OCI-LY3 (cell line): ENCODE measurements at regions not wholly inside any gene's neighbourhood (a gene's known extent, or its start where the extent isn't known, plus 50 kb on each side); places are given as distances from the start of the nearest gene placed in this dataset.

Experiments used
- H2AFZ ChIP-seq: fragments of 200-600, 300-600 bp; shearing (Covaris generic); 2 replicates; pipeline ENCODE4 v1.6.0; 2014; ENCODE audit warnings: antibody characterized with exemption, low read depth, low read length
- H3K27ac ChIP-seq: fragments of 200-600, 300-600 bp; sonication (generic); 2 replicates; pipeline ENCODE4 v1.5.1; 2014; ENCODE audit warnings: mild to moderate bottlenecking, low read length, moderate library complexity, mixed read lengths
- H3K27me3 ChIP-seq: fragments of 200-600, 300-600 bp; sonication (generic); 2 replicates; pipeline ENCODE4 v1.6.1; 2014; ENCODE audit warnings: low read depth, low read length, mixed read lengths
- H3K36me3 ChIP-seq: fragments of 200-600, 300-600 bp; sonication (generic); replicated peaks from 2 replicates; pipeline ENCODE3; 2014; ENCODE audit warnings: low read depth, low read length, mixed read lengths
- H3K4me1 ChIP-seq: fragments of 300-600, 200-600 bp; sonication (generic); 2 replicates; pipeline ENCODE4 v1.6.1; 2014; ENCODE audit warnings: low read length, mixed read lengths
- H3K4me2 ChIP-seq: fragments of 200-600, 300-600 bp; sonication (generic); 2 replicates; pipeline ENCODE4 v1.6.1; 2014; ENCODE audit warnings: low read length, mixed read lengths
- H3K4me3 ChIP-seq: fragments of 300-600, 200-600 bp; sonication (generic); 2 replicates; pipeline ENCODE4 v1.5.1; 2014; ENCODE audit warnings: antibody characterized with exemption, mild to moderate bottlenecking, low read length, moderate library complexity
- H3K79me2 ChIP-seq: fragments of 300-600, 200-600 bp; shearing (Covaris generic); 2 replicates; pipeline ENCODE4 v1.6.1; 2014; ENCODE audit warnings: mild to moderate bottlenecking, low read length, mixed read lengths
- H3K9ac ChIP-seq: fragments of 300-600, 200-600 bp; shearing (Covaris generic); 2 replicates; pipeline ENCODE4 v1.6.0; 2014; ENCODE audit warnings: mild to moderate bottlenecking, low read length, moderate library complexity
- H3K9me3 ChIP-seq: fragments of 200-600, 300-600 bp; shearing (Covaris generic); 2 replicates; pipeline ENCODE4 v1.6.1; 2014; ENCODE audit warnings: low read length, mixed read lengths; ENCODE audit not compliant: insufficient read depth
- H4K20me1 ChIP-seq: fragments of 200-600, 300-600 bp; sonication (generic); 2 replicates; pipeline ENCODE4 v1.6.1; 2016; ENCODE audit warnings: low read length, mixed read lengths; ENCODE audit not compliant: insufficient read depth
- CTCF ChIP-seq: fragments of 200-600, 300-600 bp; sonication (generic); IDR thresholded peaks from 2 replicates; pipeline ENCODE4 v1.5.1; 2014; ENCODE audit warnings: antibody characterized with exemption, low read length, low read depth
- EZH2phosphoT487 ChIP-seq: fragments of 200-600 bp; shearing (Covaris generic); IDR thresholded peaks from 2 replicates; pipeline ENCODE4 v1.6.1; 2018; ENCODE audit warnings: antibody characterized with exemption, mixed run types, low read depth

DNA sequence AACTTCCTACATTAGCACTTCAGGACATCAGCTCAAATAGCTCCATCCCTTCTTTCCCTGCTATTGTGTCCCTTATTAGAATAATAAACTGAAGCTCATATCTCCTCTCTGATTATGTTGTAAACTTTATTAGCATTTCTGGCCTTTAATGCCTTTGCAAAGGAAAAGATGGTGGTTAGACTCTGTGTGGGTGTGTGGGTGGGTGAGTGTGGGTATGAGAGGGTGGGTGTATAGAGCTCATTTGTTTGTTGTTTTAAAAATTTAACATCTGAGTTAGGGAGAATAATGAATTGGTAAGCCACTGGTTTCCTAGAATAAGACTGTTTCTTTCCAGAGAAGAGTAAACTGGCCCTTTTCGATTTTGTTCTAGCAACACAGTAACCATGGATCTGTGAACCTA, 70.6 kb upstream of the L3MBTL3 start:
- Histone ChIP-seq H3K27me3 (no peaks in the 10 kb centered on the region), H3K4me3 (no peak overlapping the region), H3K9me3 (no peaks in the 10 kb centered on the region), H3K9ac (no peak overlapping the region), H4K20me1 (no peaks in the 10 kb centered on the region), H3K27ac (no peak overlapping the region), H3K4me2 (no peak overlapping the region), H2AFZ (no peak overlapping the region), H3K79me2 (no peaks in the 10 kb centered on the region), H3K4me1 (no peaks in the 10 kb centered on the region), H3K36me3 (no peaks in the 10 kb centered on the region)
- no peak for TF ChIP-seq CTCF
- no peak for TF ChIP-seq EZH2phosphoT487

GRCh38 chr6:129946439-129947140, 71.8 kb upstream of the L3MBTL3 start:
- no peaks in the 10 kb centered on the region for H3K36me3 ChIP-seq
- no peaks in the 10 kb centered on the region for H3K27me3 ChIP-seq
- no peaks in the 10 kb centered on the region for H3K4me1 ChIP-seq
- no peak overlapping the region for H3K4me2 ChIP-seq
- no peak overlapping the region for H2AFZ ChIP-seq
- H3K9ac ChIP-seq, result no peak overlapping the region
- no peak overlapping the region for H3K4me3 ChIP-seq
- H3K9me3 ChIP-seq, result no peaks in the 10 kb centered on the region
- TF ChIP-seq CTCF, result no peak
- no peak for TF ChIP-seq EZH2phosphoT487
- H3K79me2 ChIP-seq, result no peaks in the 10 kb centered on the region
- H4K20me1 ChIP-seq, result no peaks in the 10 kb centered on the region
- no peak overlapping the region for H3K27ac ChIP-seq

DNA sequence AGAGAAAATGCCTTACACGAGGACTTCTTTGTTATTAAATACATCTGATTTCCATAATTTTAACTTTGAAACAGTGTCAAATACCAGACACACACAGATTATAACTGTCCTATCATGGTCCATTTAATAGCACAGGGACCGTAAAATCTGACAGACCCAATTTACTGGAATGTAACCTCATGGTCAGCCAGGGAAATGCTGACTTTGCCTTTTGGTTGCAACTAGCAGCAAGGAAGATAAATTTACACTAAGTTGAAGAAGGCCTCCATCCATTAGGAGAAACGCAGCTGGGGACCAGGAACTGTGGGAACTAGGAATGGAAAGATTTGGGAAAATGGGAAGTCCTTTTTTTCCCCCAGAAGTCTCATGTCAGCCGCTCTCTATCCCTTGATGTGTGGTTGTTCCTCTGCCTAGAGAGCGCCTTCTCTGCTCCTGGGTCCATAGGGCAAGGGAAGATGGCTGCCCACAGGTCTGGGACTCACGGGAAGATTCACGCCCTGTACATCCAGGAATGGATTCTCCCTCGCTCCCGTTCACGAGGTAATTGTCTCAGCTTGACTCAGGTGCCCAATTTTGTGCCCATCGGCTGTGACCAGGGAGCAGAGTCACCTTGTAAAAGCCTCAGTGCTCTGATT, 74.6 kb upstream of the L3MBTL3 start:
- H2AFZ ChIP-seq, result no peak overlapping the region
- H3K9me3 ChIP-seq, result no peaks in the 10 kb centered on the region
- no peak overlapping the region for H3K4me2 ChIP-seq
- H3K4me1 ChIP-seq, result no peaks in the 10 kb centered on the region
- H3K9ac ChIP-seq, result no peak overlapping the region
- no peaks in the 10 kb centered on the region for H3K27me3 ChIP-seq
- no peaks in the 10 kb centered on the region for H3K36me3 ChIP-seq
- no peaks in the 10 kb centered on the region for H4K20me1 ChIP-seq
- H3K27ac ChIP-seq, result no peak overlapping the region
- no peak for TF ChIP-seq CTCF
- TF ChIP-seq EZH2phosphoT487, result no peak
- no peak overlapping the region for H3K4me3 ChIP-seq
- no peaks in the 10 kb centered on the region for H3K79me2 ChIP-seq

DNA sequence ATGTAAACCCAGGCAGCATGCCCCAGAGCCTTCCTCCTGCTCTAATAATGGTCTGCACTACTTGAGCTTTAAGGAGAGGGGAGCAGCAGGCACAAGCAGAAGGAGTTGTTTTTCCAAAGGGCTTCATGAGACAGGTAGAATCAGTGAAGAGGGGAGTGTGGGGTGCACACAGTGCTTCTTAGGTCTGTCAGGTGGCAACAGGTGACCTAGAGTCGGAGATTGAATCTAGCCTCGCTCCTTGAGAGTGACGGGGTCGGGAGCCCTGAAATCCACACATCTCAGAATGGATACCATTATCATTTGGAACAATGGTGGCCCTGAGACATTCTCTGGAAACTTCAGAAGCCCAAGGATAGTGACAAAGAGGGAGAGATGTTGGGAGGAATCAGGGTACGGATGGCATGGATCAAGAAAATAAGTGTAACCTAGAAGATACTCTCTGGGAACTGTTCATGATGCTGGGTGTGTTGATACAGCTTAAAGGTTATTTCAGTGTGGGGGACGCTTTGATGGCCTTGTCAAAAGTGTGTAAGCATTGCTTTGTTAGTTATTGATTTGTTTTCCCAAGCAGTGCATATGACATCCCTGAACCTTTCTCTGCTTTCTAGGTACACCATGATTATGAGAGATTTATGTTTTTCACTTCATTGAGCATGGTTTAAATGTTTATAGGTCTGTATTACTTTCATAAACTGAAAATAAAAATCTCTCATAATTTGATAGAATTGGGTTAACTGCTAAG, 77.8 kb upstream of the L3MBTL3 start:
- no peaks in the 10 kb centered on the region for H3K27me3 ChIP-seq
- H3K79me2 ChIP-seq, result no peaks in the 10 kb centered on the region
- H3K9me3 ChIP-seq, result no peaks in the 10 kb centered on the region
- no peak overlapping the region for H3K4me3 ChIP-seq
- H3K27ac ChIP-seq, result no peak overlapping the region
- no peaks in the 10 kb centered on the region for H3K36me3 ChIP-seq
- no peak overlapping the region for H3K4me2 ChIP-seq
- H4K20me1 ChIP-seq, result no peaks in the 10 kb centered on the region
- no peak for TF ChIP-seq EZH2phosphoT487
- TF ChIP-seq CTCF, result no peak
- H3K9ac ChIP-seq, result no peak overlapping the region
- no peak overlapping the region for H2AFZ ChIP-seq
- no peaks in the 10 kb centered on the region for H3K4me1 ChIP-seq
